DND-41 (cell line): ENCODE measurements at regions not wholly inside any gene's neighbourhood (a gene's known extent, or its start where the extent isn't known, plus 50 kb on each side); places are given as distances from the start of the nearest gene placed in this dataset.

Experiments
- ATAC-seq: fragments of 200-7000 bp; cut with Tn5 transposase; 3 replicates; pipeline ENCODE4 v1.9.1; 2021; ENCODE audit warnings: low read depth; ENCODE audit not compliant: insufficient read depth
- DNase-seq: peaks from one replicate; pipeline ENCODE4 v3.0.0-alpha.2; 2020
- H2AFZ ChIP-seq: 2 replicates; pipeline ENCODE4 v1.6.0; 2012; ENCODE audit warnings: low read depth, low read length
- H3K27ac ChIP-seq: 2 replicates; pipeline ENCODE4 v1.5.1; 2012; ENCODE audit warnings: low read length, inconsistent platforms
- H3K27me3 ChIP-seq: fragments of 200-600 bp; sonication (generic); 2 replicates; pipeline ENCODE4 v1.6.0; 2012; ENCODE audit warnings: low read length, mild to moderate bottlenecking, inconsistent platforms; ENCODE audit not compliant: insufficient read depth, poor library complexity
- H3K36me3 ChIP-seq: 2 replicates; pipeline ENCODE4 v1.5.1; 2012; ENCODE audit warnings: low read length, inconsistent platforms; ENCODE audit not compliant: insufficient read depth
- H3K4me1 ChIP-seq: 2 replicates; pipeline ENCODE4 v1.5.1; 2012; ENCODE audit warnings: mild to moderate bottlenecking, low read length; ENCODE audit not compliant: insufficient read depth
- H3K4me2 ChIP-seq: 2 replicates; pipeline ENCODE4 v1.6.0; 2012; ENCODE audit warnings: mild to moderate bottlenecking, moderate library complexity, low read length, inconsistent platforms; ENCODE audit not compliant: insufficient read depth
- H3K4me3 ChIP-seq, 2 experiments: fragments of 200-600 bp in 1 of 2; shearing (Covaris generic) in 1 of 2; 2 replicates each; pipeline ENCODE4 v1.5.1; 2012 to 2016; ENCODE audit warnings: inconsistent platforms in 2 of 2, low read length in 2 of 2, mild to moderate bottlenecking in 2 of 2, low read depth in 1 of 2, moderate library complexity in 1 of 2
- H3K79me2 ChIP-seq: 2 replicates; pipeline ENCODE4 v1.6.0; 2012; ENCODE audit warnings: low read length, inconsistent platforms; ENCODE audit not compliant: insufficient read depth
- H3K9ac ChIP-seq: 2 replicates; pipeline ENCODE4 v1.6.0; 2012; ENCODE audit warnings: low read depth, mild to moderate bottlenecking, inconsistent platforms, low read length, moderate library complexity
- H3K9me3 ChIP-seq: 2 replicates; pipeline ENCODE4 v1.5.1; 2012; ENCODE audit warnings: low read length, moderate library complexity, mild to moderate bottlenecking, inconsistent platforms; ENCODE audit not compliant: insufficient read depth, severe bottlenecking
- H4K20me1 ChIP-seq: 2 replicates; pipeline ENCODE4 v1.6.0; 2012; ENCODE audit warnings: low read length; ENCODE audit not compliant: insufficient read depth
- EZH2 ChIP-seq: IDR thresholded peaks from 3 replicates; pipeline ENCODE4 v1.6.1; 2012; ENCODE audit warnings: borderline replicate concordance, low read depth, mild to moderate bottlenecking, moderate library complexity, low read length, inconsistent platforms; ENCODE audit not compliant: severe bottlenecking
- TF ChIP-seq, protein P1 (sequence below): IDR thresholded peaks from 2 replicates; pipeline ENCODE4 v1.5.1; 2012; ENCODE audit warnings: borderline replicate concordance, low read length, moderate library complexity, mild to moderate bottlenecking; ENCODE audit not compliant: poor library complexity, severe bottlenecking; ENCODE audit errors: extremely low read depth

GRCh38 chr21:38014298-38014697, 98.0 kb upstream of the KCNJ6 start:
- DNase-seq, result no peak
- no peak for TF ChIP-seq EZH2
- TF ChIP-seq, protein P1, sequence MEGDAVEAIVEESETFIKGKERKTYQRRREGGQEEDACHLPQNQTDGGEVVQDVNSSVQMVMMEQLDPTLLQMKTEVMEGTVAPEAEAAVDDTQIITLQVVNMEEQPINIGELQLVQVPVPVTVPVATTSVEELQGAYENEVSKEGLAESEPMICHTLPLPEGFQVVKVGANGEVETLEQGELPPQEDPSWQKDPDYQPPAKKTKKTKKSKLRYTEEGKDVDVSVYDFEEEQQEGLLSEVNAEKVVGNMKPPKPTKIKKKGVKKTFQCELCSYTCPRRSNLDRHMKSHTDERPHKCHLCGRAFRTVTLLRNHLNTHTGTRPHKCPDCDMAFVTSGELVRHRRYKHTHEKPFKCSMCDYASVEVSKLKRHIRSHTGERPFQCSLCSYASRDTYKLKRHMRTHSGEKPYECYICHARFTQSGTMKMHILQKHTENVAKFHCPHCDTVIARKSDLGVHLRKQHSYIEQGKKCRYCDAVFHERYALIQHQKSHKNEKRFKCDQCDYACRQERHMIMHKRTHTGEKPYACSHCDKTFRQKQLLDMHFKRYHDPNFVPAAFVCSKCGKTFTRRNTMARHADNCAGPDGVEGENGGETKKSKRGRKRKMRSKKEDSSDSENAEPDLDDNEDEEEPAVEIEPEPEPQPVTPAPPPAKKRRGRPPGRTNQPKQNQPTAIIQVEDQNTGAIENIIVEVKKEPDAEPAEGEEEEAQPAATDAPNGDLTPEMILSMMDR, result no peak
- Histone ChIP-seq H3K4me3 (no peak overlapping the region), H2AFZ (no peak overlapping the region), H3K27me3 (peaks cover 3% of the 10 kb centered on the region), H3K27ac (no peak overlapping the region), H3K9ac (no peak overlapping the region), H3K9me3 (no peaks in the 10 kb centered on the region), H3K36me3 (no peaks in the 10 kb centered on the region), H3K79me2 (no peaks in the 10 kb centered on the region), H4K20me1 (no peaks in the 10 kb centered on the region), H3K4me2 (no peak overlapping the region), H3K4me1 (no peaks in the 10 kb centered on the region)
- no peak for ATAC-seq

- ATAC-seq, result no peak
Measured at GRCh38 chr21:38027901-38028498, 111.7 kb upstream of the KCNJ6 start.

DNA sequence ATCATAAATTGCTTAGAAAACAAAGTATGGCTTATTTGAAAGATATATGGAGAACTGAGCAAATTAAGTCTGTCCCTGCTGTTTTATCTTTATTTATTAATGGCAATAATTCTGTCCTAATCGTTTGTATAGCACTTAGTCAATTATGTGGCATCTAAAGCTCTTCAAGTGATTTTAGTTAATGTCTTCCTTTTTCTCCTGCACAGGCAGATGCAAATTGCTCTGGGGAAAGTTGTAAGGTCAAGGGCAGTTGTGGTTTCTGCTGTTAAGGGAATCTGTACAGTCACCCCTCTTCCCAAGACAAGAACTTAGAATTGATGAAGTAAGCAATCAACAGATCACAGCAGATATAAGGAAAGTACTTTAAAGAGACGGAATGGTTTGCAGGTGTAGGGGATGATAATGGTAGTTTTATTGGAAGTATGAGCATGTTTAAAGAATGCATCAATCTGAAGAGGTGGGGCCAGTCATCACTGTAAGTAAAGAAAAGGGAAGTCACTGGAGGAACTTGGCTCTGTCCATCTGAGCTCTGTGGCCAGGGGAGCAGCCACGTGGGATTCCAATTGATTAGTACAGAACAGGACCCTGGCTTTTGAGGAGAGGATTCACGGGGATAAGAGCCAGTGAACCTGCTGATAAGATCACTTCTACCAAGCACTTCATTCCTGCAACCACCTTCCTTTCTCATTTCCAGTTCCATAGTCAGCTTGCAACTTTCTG, 116.0 kb upstream of the KCNJ6 start:
- Histone ChIP-seq H3K4me2 (no peak overlapping the region), H3K27ac (no peak overlapping the region), H3K9ac (no peak overlapping the region), H3K27me3 (peaks cover 11% of the 10 kb centered on the region), H3K4me1 (no peaks in the 10 kb centered on the region), H2AFZ (no peak overlapping the region), H4K20me1 (no peaks in the 10 kb centered on the region), H3K36me3 (no peaks in the 10 kb centered on the region), H3K79me2 (no peaks in the 10 kb centered on the region), H3K4me3 (no peak overlapping the region), H3K9me3 (no peaks in the 10 kb centered on the region)
- TF ChIP-seq, protein P1, result no peak
- TF ChIP-seq EZH2, result no peak
- no peak for DNase-seq
- ATAC-seq, result no peak

More at GRCh38 chr21:38027901-38028498, 111.7 kb upstream of the KCNJ6 start:
- Histone ChIP-seq H3K79me2 (no peaks in the 10 kb centered on the region), H3K9me3 (no peaks in the 10 kb centered on the region), H3K4me2 (no peak overlapping the region), H3K4me1 (no peaks in the 10 kb centered on the region), H3K36me3 (no peaks in the 10 kb centered on the region), H3K27me3 (peaks cover 12% of the 10 kb centered on the region), H2AFZ (no peak overlapping the region), H4K20me1 (no peaks in the 10 kb centered on the region), H3K4me3 (no peak overlapping the region), H3K27ac (no peak overlapping the region), H3K9ac (no peak overlapping the region)
- TF ChIP-seq, protein P1, result no peak
- TF ChIP-seq EZH2, result no peak
- no peak for DNase-seq
